ENCODE measurements at regions not wholly inside any gene's neighbourhood (a gene's known extent, or its start where the extent isn't known, plus 50 kb on each side); places are given as distances from the start of the nearest gene placed in this dataset.
"Not testable (repeated sequence)": the region's sequence is repeated elsewhere in the genome, so short reads cannot be mapped to it uniquely, and the experiment has no call there.

DNA sequence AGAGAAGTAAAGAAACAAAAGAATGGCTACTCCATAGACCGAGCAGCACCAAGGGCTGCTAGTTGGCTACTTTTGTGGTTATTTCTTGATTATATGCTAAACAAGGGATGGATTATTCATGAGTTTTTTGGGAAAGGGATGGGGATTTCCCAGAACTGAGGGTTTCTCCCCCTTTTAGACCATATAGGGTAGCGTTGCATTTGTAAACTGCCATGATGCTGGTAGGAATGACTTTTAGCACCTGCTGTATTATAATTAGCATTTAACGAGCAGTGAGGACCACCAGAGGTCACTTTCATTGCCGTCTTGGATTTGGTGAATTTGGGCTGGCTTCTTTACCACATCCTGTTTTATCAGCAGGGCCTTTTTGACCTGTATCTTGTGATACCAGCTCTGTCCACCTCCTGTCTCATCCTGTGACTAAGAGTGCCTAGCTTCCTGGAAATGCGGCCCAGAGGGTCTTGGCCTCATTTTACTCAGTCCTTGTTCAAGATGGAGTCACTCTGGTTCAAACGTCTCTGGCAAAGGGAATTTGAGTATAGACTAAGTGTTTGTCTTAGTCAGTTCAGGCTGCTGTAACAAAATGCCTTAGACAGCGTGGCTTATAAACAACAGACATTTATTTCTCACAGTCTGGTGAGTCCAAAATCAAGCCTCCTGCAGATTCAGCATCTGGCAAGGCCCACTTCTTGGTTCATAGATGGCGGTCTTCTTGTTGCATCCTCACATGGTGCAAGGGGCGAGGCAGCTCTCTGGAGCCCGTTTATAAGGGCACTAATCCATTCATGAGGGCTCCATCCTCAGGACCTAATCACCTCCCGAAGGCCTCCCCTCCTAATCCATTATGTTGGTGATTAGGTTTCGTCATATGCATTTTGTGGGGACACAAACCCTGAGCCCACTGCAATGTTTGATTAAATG is 348.3 kb upstream of the SFSWAP start:
- DNase-seq (ENCODE audit: low spot score): no peak

DNA sequence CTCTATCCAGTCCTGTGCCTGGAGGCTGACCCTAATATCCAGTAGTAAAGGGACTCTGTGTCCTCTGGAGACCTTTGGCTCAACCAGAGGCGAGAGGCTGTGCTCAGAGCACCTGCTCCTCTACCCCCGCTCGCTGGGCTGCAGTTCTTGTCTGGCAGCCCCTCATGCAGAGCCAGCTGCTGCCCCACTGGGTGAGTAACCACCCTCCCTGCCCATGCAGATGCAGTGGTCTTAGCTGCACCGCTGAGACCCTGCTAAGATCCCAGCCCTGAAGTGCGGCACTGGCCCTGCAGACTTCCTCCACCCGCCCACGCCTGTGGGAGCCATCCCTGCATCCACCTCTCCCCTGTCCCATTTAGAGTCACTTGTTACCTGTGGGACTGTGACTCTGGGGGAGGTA is 347.5 kb upstream of the SFSWAP start:
- no peak for DNase-seq (ENCODE audit: low spot score)

DNA sequence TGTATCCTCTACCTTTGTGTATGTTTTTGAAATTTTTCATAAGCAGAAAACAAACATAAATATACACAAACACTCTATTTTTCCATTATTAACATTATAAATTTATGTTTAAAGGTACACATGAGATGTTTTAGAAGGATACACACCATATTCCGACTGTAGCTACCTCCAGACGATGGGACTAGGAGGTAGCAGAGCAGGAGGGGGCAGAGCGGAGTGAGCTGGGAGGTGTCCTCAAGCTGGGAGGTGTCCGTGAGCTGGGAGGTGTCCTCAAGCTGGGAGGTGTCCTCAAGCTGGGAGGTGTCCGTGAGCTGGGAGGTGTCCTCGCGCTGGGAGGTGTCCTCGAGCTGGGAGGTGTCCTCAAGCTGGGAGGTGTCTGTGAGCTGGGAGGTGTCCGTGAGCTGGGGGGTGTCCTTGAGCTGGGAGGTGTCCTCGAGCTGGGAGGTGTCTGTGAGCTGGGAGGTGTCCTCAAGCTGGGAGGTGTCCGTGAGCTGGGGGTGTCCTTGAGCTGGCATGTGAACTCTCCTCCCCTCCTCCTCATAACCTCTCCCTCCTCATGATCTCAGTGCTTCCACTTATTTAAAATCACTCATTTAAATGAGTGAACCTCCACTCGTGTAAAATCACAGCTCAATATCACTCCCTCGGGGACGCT is 346.9 kb upstream of the SFSWAP start:
- DNase-seq (ENCODE audit: low spot score): no peak

DNA sequence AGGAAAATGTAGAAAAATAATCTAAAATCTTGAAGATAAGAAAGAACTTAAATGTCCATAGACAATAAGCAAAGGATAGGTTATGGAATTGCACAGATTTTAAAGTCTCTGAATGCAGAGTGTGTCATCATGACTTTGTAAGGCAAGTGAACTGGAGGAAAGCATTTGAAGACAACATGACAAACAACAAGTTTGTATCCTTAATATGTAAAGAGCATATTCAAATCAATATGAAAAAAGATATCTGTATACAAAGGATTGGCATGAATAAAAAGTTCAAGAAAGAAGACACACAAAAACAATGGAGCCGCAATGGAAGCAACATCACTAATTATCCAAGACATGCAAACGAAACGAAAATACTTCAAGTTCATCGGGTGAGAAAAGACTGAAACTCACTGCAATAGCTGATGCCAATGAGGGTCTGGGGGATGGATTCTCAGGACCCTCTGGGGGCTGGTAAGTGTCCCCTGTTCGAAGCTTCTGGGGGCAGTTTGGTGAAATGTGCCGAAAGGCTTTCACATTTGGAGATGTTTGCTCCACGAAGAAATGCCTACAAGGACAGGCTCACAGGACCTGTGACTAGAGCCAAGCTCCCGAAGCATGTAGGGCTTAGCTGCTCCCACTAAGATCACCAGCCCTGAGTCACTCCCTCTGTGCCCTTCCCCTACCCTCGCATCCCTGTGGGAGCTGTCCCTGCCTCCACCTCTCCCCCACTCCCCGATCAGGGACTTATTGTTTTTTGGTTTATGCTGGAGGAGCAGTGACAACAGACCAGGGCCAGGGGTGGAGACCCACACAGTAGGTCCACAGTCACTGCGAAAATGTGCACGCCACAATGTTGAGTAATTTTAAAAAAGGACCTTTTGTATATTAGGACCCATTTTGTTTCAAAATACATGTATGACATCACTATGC is 345.7 kb upstream of the SFSWAP start:
- DNase-seq (ENCODE audit: low spot score): no peak

DNA sequence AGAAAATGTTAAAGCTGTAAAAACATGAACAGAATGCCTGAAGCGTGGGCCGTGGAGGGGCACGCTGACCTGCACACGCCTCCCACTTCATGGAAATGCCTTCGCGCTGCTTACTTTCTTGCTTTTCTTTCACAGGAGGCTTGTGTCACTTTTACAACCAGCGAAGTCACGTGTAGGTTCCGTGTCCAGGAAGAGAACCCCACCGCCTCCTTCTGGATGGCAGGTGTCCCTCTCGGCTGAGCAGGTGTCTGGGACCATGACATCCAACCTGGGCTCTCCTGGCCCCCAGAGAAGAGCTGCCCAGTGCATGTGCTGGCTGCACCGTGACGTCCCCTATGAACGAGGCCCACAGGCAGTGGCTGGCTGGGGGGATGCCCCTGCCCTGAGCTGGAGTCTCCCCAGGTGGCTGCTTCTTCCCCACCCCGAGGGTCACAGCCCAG is 345.0 kb upstream of the SFSWAP start:
- DNase-seq (ENCODE audit: low spot score): no peak

DNA sequence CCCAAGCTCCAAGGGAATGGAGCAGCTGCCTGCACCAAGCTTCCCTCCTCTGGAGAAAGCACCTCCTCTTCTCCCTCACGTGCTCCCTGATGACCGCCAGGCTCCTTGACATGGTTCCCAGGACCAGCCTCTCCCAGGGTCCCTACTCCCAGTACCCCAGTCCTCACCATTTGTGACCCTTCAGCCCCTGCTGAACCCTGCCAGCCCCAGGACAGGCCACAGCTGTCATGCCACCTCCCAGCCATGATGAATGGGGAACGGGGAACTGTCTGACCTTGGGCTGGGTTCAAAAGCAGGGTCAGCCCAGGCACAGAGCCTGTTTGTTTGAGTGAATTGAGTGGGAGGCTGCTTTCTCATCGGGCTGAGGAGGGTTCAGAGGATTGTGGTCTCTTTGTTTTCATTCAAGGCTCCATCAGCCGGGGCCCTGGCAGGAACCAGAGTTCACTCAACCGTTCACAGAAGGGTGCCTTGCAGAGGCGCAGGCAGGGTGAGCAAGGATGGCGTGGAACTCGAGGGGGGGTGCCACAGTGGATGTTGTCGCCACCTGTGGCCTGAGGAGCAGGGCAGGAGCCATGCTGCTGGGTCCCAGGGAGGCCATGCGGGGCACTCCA is 344.5 kb upstream of the SFSWAP start:
- no peak for DNase-seq (ENCODE audit: low spot score)

DNA sequence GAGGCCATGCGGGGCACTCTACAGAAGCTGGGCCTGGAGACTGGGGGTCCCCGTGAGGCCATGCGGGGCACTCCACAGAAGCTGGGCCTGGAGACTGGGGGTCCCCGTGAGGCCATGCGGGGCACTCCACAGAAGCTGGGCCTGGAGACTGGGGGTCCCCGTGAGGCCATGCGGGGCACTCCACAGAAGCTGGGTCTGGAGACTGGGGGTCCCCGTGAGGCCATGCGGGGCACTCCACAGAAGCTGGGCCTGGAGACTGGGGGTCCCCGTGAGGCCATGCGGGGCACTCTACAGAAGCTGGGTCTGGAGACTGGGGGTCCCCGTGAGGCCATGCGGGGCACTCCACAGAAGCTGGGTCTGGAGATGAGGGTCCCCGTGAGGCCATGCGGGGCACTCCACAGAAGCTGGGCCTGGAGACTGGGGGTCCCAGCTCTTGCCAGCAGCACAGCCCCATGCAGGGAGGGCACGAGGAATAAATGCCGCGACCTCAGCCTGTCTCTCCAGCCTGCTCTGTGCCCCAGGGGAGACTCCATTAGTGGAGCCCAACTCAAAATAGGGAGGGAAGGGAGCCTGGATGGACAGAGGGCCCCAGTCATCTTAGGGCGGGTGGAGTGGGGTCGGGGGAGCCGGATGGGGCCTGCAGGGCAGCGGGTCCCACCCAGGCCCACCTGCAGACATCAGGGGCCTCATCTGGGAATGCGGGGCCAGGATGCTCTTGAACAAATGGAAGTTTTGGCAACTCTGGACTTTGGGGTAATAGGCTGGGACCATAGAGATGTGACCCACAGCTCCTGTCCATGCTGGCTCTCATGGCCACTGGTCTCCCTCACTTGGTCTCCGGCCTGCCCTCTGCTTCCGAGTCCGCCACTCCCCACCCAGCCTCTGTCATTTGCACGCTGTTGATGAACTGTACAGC is 343.6 kb upstream of the SFSWAP start:
- not testable (repeated sequence) for DNase-seq (ENCODE audit: low spot score)

DNA sequence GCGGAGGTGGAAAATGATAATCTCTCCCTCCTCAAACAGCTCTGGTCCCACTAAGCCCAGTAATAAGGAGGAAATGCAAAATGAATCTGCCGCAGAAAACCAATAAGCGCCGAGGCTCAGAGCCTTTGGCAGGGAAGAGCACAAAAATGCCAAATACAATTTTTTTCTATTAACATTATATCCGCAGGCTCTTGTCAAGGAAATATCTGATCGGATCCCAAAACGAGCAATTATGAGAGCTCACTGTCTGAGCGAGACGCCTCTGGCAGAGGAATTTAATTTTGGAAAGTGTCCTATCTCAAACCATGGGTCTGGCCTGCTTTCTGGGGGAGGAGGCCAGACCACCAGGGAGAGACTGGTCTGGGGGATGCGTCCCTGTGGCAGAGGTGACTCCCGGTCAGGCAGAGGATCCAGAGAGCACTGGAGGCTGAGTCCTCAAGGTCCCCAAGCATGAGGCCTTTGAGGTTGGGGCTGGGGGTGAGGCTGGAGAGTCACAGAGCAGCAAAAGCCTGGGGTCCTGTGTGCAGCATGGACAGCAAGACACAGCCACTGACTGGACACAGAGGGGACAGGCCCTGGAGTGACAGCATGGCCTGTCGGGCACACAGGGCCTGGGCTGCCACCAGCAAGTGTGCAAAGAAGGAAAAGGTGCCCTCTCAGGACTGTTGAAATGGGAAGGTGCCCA is 342.8 kb upstream of the SFSWAP start:
- DNase-seq (ENCODE audit: low spot score): no peak

DNA sequence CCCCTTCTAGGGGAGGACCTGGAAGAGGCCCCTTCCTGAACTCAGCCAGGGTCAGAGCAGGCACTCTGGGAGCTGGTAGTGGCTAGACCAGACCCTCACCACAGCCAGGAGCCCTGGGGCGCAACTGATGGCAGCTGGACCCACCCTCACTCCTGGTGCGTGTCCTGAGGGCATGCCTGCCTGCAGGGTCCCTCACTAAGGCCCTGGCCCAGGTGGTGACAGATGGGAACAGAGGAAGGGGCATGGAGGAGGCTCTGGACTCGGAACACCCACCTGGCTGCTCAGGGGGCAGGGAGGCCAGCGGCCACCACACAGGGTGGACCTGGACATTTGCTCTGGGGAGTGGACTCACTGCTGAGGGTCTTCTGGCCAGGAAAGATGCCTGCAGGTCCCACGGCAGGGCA is 342.2 kb upstream of the SFSWAP start:
- DNase-seq (ENCODE audit: low spot score): no peak

DNA sequence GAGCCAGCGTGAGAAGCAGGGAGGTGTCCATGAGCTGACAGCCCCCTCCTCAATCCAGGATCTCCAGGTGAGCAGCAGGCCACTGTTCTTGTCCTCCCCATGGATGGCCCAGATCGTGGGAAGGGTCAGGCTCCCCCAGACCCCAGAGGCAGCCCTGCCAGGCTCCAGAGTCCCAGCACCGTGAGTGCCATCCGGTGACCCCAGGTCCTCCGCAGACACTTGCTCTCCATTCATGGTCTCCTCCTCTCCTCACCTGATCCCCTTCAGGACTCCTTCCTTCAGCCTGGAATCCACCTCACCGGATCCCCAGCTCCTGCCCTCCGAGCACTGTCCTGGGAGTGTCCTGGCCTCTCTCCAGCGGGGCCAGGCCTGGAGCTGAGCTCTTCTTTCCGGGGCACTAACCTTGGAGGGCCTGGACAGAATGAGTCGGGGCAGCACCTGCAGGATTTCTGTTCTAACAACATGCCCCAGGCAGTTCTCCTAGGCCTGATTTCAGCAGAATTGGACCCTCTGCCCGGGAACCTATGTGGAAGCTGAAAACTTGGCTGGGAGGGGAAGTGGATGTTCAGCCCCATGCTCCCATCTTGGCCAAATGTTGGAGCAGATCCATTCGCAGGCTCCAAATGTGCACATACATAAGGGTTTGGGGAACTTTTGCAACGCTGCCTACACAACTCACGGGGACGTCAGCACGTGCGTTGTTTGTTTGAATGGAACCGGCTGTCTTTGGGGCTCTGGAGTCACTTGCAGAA is 341.6 kb upstream of the SFSWAP start:
- no peak for DNase-seq (ENCODE audit: low spot score)

DNA sequence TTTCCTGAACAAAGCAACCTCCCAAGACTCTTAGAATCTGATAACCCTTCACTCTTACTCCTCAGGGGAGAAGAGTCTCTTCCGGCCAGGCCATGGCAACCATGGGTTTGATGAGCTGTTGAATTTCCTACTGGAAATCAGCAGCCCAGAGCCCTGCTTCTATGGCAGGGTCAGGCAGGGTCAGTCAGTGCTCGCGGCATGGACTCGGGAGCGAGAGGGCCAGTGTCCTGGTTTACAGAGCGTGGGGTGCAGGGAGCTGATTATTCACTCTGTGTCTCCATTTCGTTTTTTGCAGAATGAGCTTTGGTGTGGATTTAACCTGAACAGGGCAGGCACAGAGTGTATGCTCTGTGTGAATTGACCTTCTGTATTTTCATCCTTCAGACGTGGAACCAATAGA is 340.6 kb upstream of the SFSWAP start:
- no peak for DNase-seq (ENCODE audit: low spot score)

DNA sequence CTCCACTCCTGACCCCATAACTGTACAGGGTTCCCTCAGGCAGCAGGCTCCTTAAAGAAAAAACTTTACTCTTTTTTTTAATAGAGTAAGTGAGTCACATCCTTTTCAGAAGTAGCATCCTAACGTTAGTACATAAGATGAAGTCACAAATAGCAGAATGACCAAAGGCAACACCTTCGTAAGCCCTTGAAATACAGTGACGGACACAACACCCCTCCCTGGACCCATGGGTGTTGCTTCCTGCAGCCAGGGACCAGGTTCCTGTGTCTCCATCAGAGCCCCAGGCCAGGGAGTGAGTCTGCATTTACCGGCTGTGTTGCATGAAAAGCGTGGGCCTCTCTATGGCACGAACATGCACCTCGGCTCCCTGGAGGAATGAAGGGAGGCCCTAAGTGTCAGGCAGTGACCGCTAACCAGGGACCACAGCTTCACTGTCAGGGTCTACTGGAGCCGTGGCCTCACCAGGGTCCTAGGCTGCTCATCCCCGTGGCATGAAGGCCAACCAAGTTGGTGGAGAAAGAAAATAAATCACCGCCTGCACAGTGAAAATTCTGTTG is 340.0 kb upstream of the SFSWAP start:
- DNase-seq (ENCODE audit: low spot score): no peak

DNA sequence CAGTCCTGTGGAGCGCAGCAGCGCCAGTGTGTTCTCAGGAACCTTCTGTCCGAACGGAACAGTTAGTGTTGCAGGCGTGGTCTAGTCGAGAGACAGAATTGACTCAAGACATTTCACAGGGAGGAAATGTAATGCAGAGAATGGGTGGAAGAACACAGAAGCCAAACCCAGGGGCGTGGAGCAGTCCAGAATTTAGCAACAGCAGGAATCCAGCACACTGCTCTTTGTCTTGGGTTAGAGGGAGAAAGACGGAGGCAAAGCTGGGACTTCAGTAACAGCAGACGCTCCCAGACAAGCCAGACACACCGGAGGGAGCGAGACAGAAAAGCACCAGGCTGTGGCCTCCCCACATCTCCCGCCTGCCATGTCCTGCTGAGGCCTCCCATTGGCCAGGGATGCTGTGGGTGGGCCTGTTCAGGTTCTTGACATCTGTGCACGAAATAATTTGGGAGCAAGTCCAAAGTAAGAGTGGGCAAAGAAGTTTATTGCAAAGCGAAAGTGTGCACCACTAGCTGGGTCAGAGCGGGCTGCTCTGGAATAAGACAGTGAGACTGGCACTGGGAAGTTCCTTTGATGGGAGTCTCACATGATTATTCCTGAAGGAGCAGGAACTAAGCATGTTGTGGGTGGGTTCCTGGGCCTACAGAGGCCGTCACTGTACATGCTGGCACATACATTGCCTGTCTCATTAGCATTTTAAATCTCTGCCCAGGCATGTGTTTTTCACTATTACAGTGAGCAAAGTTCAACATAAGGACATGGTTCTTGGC is 339.3 kb upstream of the SFSWAP start:
- DNase-seq (ENCODE audit: low spot score): no peak

DNA sequence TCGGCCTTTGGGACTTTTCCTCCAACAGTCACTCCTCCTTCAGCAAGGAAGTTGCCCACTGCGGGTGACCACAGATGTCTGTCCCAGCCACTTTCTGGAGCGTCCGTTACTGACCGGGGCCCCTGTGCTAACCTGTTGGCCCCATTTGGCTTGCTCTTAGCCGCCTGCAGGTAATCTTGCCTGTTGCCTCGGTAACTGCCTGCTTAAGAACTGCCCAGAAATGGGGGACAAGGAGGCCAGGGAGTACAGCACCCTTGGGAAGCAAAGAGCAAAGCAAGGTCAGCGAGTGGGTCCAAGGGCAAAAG is 338.8 kb upstream of the SFSWAP start:
- DNase-seq (ENCODE audit: low spot score): no peak

DNA sequence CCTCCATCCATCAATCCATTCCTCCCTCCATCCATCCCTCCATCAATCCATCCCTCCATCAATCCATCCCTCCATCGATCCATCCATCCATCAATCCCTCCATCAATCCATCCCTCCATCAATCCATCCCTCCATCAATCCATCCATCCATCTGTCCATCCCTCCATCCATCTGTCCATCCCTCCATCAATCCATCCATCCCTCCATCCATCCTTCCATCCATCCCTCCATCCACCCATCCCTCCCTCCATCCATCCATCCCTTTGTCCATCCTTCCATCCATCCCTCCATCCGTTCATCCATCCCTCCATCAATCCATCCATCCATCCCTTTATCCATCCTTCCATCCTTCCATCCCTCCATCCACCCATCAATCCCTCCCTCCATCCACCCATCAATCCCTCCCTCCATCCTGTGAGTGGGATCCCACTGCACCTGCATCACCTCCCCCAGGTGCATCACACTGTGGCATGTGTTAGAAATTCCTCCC is 338.1 kb upstream of the SFSWAP start:
- no peak for DNase-seq (ENCODE audit: low spot score)

DNA sequence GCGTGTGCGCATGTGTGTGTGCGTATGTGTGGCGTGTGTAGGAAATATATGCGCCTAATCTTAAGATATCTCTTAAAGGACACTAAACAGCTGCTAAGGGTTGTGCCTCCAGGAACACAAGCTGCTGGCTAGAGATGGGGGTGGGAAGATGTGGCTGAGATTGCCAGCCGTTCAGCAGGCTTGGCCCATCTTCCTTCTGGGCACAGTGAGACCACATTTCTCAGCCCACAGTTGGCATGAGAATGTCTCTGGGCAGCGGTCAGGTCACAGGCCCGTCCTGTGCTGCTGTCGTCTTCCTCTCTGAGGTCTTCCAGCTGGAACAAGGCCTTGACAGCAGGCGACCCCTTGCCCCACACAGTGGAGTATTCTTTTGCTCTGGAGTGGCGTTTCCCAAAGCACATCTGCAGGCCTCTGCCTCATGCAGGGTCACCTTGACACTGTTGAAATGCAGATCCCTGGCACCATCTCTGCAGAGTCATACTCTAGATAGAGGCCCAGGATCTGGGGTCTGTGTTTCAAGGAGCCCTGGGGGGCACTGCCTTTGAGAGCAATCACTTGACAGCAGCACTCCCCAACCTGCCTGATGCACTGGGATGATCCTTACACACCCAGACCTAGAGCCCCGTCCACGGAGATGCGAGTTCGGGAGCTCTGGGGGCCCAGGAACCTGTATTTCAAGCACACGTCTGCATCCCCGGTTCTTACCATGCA is 335.5 kb upstream of the SFSWAP start:
- DNase-seq (ENCODE audit: low spot score): no peak

DNA sequence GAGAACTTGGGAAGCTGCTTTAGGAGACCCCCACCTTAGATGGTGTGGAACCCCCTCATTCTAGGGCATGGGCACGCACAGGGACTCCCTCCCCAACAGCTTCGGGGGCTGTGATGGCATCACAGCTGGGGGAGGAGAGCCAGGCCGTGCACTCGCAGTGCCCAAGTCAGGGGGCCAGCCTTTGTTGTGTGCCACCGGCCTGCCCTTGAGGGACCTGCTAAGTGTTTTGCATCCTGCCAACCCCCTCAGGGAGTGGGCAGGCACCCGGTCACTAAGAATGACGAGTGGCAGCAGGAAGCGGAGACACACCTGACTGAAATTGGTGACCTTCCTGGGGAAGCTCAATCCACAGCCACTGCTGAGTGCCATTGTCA is 334.9 kb upstream of the SFSWAP start:
- DNase-seq (ENCODE audit: low spot score): no peak
